GM19397 (cell line): ENCODE measurements at regions not wholly inside any gene's neighbourhood (a gene's known extent, or its start where the extent isn't known, plus 50 kb on each side); places are given as distances from the start of the nearest gene placed in this dataset.
"Not testable (repeated sequence)": the region's sequence is repeated elsewhere in the genome, so short reads cannot be mapped to it uniquely, and the experiment has no call there.

ENCODE experiments used
- ATAC-seq: cut with Tn5 transposase; IDR thresholded peaks from one replicate; pipeline ENCODE4 v1.9.1; 2021; ENCODE audit warnings: mild to moderate bottlenecking, moderate library complexity; ENCODE audit not compliant: unreplicated experiment

DNA sequence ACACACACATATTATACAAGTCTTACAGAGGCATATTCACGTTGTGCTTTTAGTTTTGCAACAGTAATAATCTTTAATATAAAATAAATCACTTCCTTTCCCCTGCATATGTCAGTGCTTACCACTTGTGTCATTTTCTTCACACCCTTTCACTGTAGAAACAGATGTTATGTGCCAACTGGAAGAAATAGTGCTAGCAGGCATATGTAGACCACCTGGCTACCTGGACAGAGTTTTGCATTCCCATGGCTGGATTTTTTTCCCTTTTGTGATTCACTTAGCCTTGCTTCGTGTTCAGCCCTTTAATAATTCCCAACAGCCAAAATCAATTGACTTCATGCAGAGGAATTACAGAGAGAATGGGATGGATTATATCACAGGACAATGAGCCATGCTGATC is 399.1 kb upstream of the SPRY2 start:
- ATAC-seq: no peak

DNA sequence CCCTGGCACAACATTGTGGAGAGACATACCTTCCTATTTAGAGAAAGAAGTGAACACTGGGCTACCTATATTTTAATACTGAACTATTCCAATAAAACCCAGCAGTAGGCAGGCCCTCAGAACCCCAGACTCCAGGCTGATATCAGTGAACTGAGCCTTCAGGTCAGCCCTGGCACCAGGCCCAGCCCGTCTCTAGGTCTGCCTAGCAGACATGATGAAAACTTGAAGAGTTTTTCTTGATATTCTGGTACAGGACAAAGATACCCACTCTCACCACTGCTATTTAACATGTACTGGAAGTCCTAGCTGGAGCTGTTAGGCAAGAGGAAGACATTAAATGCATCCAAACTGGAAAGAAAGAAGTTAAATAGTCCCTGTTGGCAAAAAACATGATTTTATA is 396.6 kb upstream of the SPRY2 start:
- no peak for ATAC-seq

DNA sequence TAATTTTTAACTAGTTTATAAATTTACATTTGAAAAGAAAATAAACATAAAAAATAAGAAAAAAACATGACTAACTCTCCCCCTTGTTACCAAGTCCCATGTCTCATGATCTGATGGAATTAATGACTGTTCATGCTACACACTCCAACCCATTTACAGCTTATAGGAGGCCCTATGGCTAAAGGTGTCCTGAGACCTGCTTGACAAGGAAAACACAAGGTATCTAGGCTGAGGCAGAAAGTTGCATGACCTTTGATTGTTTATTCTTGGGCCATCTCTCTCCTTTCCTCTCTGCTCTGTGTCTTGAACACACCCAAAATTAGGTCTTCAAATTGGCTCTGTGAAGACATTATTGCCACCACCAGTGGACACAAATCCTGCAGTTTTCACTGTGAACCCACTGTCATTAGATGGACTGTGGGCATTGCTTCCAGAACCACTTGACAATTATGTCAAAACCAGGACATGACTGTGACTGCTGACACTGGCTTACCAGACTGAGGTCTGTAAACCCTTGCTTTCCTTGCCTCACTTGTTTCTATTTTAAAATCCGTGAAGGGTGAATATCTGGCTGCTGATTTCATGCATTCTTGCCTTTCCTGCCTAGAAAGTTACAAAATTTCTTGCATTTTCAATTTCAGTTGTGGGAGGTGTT is 386.5 kb upstream of the SPRY2 start:
- ATAC-seq: no peak

DNA sequence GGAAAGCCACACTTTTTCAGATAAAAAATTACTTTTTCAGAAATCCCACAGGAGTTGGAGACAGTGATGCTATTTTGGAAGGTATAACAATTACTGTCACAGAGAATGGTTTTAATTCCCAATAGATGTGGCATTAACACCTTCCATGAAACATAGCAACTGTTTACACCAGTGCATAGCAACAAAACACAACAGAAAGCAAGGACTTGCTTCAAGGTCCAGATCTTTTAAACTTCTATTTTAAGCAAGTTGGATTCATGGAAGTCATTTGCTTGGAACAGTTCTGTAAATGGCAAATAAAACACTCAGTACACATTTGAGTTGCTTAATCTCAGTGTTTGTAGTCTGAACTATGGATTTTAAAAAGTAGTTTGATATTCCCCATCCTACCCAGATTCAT is 385.9 kb upstream of the SPRY2 start:
- ATAC-seq: no peak

DNA sequence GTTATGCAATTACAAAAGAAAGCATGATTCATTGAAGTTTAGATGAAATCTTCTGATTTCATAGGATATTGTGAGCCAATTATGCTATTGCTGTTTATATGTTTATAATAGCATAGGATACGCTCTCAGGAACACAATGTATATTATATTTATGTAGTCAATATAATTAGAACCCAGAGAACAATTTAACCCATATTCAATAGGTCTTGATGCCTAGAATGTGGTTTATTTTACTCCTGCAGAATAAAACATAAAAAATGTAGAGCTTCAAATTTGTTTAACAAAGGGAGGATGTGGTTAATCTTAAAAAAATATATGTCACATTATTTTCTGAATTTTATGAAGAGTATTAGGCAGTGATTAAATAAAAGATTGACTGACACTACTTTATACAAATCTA is 380.8 kb upstream of the SPRY2 start:
- no peak for ATAC-seq

DNA sequence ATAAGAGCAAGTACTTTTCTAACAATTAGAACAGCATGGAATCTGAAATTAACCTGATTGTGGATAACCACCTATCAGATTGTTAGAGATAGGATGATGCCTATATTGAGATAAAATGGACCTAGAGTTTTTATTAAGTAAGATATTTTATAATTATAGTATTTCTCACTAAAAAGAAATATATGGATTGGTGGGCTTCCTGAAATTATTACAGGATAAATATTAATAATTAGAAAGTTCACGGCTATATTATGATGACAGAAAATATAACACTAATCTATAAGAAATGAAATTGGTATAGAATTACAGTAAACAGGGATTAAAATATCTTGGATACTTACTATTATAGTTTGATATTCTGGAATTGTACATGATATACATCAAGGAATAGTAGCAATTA is 378.0 kb upstream of the SPRY2 start:
- ATAC-seq: no peak

DNA sequence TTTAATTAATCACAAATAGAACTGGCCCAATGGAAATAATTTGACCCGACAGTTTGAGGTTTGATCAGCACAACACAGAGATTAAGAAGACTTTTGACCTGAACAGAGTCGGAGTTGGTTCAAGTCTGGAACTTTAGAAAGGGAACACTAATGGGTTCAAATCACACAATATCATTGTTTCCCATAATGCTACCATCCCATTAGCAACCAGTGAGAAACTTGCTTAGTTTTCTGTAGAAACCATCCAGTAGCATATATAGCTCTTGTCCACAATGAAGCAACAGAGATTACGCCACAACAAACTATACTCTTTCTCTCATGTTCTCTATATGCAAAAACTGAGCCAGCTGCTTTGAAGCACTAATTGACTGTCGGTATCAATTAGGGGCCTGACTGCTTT is 376.9 kb upstream of the SPRY2 start:
- ATAC-seq: no peak

DNA sequence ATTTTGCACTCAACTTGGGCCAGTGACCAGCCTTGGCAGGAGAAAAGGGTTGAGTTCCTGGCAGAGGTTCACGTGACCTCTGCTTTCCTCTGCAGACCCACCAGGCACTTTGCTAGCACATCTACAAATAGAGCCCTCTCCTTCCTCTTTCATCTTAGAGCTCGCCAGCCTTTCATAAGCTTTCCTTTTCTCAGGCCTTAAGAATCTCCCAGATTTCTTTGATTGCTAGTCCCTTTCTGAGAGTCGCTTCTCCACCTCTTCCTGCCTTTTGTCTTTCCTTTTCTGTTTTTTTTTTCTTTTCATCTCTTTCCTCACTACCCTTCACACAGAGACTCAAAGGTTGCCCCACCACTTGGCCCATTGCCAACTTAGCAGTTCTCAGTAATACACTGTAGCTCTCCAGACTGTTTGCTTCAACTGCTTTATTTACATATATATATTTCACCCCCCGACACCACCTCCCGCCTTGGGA is 375.7 kb upstream of the SPRY2 start:
- no peak for ATAC-seq

DNA sequence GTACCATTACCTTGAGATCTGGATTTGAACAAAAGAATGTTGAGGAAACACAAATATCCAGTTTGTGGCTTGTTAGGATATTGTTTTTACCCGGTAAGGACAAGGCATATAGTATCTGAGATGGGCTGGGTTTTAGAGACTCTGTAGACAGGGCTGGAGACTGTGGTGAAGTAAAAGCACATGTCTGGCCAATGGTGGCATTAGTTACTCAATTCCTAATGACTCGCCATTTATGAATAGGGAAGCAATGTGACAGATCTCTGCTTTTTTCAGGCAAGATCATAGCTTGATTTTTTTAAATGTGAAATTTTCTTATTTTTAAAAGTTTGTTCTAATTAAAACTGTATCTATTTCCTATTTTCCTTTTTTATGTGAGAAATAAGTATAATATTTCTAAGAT is 371.1 kb upstream of the SPRY2 start:
- ATAC-seq: no peak

DNA sequence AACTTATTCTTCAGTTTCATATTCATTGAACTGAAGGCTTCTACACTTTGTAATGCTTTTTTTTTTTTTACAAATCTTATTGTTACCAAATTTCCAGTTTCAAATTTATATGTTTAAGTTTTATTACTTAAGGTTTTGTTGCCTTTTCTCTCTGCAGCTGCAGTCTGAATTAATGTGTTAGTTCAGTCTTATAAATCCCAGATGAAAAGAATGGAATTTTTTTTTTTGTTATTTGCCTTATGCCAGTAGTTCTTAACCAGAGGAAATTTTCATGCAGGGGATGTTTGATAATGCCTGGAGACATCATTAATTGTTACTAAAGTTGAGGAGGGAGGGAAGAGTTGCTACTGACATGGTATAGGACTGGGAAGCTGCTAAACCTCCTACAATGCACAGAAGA is 367.9 kb upstream of the SPRY2 start:
- ATAC-seq: no peak

DNA sequence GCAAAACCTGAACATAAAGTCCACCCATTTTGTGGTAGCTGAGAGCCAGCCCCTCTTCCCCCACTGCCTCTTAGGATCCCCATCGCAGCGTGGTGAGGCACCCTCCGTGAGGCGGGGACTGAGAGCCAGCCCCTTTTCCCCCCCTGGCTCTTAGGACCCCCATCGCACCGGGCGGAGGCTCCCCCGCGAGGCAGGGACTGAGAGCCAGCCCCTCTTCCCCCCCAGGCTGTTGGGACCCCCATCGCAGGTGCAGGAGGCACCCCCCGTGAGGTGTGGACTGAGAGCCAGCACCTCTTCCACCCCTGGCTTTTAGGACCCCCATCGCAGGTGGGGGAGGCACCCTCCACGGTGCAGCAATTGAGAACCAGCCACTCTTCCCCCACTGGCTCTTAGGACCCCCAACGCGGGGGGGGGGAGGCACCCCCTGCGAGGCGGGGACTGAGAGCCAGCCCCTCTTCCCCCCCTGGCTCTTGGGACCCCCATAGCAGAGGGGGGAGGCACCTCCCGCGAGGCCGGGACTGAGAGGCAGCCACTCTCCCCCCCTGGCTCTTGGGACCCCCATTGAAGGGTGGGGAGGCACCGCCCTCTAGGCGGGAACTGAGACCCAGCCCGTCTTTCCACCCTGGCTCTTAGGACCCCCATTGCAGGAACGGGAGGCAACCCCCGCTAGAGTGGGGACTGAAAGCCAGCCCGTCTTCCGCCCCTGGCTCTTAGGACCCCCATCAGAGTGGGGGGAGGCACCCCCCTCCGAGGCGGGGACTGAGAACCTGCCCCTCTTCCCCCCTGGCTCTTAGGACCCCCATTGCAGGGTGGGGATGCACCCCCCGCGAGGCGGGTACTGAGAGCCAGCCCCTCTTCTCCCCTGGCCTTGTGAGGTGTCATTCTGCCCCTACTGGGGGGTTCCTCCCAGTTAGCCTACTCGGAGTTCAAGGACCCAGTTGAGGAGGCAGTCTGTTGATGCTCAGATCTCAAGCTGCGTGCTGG is 366.4 kb upstream of the SPRY2 start:
- no peak for ATAC-seq

DNA sequence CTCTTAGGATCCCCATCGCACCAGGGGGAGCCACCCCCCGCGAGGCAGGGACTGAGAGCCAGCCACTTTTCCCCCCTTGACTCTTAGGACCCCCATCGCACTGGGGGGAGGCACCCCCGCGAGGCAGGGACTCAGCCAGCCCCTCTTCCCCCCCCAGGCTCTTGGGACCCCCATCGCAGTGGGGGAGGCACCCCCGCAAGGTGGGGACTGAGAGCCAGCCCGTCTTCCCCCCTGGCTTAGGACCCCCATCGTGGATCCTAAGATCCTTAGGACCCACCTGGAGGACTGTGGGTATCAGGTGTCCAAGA is 365.2 kb upstream of the SPRY2 start:
- no peak for ATAC-seq

DNA sequence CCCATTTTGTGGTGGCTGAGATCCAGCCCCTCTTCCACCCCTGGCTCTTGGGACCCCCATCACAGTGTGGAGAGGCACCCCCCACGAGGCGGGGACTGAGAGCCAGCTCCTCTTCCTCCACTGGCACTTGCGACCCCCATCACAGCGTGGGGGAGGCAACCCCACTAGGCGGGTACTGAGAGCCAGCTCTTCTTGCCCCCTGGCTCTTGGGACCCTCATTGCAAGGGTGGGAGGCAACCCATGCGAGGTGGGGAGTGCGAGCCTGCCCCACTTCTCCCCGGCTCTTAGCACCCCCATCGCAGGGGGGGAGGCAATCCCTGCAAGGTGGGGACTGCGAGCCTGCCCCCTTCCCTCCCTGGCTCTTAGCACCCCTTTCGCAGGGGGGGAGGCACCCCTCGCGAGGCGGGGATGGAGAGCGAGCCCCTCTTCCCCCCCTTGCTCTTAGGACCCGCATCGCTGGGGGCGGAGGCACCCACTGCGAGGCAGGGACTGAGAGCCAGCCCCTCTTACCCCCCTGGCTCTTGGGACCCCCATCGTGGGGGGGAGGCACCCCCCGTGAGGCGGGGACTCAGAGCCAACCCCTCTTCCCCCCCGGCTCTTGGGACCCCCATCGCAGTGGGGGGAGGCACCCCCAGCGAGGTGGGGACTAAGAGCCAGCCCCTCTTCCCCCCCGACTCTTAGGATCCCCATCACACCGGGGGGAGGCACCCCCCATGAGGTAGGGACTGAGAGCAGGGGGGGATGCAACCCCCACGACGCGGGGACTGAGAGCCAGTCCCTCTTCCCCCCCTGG is 364.6 kb upstream of the SPRY2 start:
- ATAC-seq: no peak

DNA sequence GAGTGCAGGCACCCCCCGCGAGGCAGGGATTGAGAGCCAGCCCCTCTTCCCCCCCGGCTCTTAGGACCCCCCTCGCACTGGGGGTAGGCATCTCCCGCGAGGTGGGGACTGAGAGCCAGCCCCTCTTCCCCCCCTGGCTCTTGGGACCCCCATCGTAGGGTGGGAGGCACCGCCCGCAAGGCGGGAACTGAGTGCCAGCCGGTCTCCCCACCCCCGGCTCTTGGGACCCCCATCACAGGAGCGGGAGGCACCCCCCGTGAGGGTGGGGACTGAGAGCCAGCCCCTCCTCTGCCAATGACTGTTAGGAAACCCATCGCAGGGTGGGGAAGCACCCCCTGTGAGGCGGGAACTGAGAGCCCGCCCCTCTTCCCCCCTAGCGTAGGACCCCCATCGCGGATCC is 363.4 kb upstream of the SPRY2 start:
- no peak for ATAC-seq

DNA sequence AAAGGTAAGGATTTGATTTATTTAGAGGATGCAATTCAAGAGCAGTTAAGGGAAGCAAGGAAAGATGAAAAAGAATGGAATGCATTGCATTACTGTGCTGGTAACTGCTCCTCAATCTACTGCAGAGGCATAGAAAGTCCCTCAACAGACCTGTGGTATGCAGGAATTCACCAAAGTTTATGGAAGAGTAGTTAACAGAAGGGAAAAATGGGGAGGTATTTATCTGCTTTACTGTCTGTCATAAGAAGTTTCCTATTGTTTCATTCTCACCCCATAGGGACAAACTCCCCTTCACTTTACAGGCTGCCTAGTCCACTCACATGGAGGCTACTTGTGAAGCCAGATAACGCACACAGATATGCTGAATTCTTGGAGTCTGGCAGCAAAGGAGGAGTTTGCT is 354.9 kb upstream of the SPRY2 start:
- no peak for ATAC-seq

DNA sequence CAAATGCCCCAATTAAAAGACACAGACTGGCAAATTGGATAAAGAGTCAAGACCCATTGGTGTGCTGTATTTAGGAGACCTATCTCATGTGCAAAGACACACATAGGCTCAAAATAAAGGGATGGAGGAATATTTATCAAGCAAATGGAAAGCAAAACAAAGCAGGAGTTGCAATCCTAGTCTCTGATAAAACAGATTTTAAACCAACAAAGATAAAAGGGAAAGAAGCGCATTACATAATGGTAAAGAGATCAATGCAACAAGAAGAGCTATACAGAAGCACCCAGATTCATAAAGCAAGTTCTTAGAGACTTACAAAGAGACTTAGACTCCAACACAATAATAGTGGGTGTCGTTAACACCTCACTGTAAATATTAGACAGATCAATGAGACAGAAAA is 350.9 kb upstream of the SPRY2 start:
- ATAC-seq: not testable (repeated sequence)

DNA sequence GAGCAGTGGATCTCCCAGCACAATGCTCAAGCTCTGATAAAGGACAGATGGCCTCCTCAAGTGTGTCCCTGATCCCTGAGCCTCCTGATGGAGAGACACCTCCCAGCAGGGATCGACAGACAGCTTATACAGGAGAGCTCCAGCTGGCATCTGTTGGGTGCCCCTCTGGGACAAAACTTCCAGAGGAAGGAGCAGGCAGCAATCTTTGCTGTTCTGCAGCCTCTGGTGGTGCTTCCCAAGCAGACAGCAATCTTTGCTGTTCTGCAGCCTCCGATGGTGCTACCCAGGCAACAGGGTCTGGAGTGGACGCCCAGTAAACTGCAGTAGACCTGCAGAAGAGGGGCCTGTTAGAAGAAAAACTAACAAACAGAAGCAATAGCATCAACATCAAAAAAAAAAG is 349.3 kb upstream of the SPRY2 start:
- ATAC-seq: no peak

DNA sequence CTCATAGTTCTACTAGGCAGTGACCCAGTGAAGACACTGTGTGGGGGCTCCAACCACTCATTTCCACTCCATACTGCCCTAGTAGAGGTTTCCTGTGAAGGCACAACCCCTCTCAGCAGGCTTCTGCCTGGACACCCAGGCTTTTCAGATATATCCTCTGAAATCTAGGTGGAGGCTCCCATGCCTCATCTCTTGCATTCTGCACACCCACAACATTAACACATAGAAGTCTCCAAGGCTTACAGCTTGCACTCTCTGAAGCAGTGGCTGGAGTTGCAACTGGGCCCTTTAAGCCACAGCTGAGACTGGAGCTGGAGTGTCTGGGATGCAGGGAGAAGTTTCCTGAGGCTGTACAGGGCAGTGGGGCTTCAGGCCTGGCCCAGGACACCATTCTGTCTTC is 347.7 kb upstream of the SPRY2 start:
- no peak for ATAC-seq

DNA sequence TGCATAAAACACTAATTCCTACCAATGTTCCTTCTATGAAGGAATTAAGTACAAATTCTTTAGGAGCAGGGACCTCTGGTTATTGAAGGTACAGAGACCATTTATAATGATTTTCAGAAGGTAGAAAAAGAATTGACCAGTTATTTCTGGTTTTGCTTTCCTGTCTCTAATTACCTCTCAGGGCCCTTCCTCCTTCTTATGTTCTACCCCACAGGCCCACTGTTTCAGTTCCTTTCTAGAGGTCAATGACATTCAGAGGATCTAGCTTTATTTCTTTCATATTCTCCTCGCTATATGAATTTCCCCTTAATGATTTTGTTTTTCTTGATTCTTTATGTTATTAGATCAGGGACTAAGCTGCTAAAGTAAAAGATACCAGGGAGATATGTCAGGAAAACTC is 345.0 kb upstream of the SPRY2 start:
- ATAC-seq: no peak

DNA sequence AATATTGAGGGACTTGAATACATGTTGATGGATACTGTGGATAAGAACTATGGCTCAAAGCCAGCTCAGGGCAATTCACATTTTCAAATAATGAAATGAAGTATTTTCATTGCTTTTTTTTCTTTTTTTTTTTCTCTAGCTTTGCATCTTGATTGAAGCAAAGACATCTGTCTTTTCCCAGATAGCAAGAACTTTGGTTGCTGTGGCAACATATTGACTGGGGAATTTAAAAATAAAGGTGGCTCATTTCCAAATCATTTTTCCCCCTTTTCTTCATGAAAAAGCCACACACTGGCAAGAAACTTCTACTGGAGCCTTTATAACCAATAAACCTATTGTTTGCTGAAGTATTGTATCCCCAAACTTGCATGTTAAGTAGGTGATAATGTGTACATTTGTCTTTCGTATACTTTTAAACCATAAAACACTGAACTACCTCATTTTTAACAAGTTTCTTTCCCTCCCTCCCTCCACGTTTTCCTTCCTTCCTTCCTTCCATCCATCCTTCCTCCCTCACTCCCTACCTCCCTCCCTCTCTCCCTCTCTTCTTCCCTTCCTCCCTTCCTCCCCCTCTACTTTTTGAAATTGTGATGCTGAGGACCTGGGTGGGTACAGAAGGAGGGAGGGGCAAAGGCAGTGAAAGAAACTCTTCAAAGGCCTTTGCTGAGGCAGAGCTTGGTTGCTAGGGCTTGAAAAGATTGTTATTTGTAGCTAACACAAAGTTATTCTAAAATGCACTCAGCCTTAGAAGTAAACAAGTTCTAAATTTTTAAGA is 343.5 kb upstream of the SPRY2 start:
- ATAC-seq: no peak

DNA sequence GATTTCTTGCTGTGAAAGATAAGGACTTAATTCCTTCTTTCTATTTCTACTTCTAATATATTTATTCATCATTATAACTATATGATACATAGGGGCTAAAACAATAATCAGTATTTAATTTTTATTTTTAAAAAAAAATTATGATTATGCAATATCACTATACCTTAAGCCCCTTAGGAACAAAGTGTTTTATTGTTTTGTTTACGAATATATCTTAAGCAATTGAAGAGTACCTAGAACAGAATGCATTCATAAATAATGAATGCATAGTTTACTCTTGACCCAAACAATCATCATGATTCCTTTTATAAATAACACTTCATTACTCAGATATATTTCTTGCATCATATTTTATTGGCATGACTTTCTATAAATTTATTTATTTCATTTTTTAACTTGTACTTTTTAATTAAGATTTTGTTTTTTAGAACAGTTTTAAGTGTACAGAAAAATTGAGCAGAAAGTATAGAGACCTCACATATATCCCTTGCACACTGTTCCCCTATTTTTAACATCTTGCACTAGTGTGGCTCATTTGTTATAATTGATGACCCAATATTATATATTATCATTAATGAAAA is 339.9 kb upstream of the SPRY2 start:
- ATAC-seq: no peak
